ENCODE measurements at regions not wholly inside any gene's neighbourhood (a gene's known extent, or its start where the extent isn't known, plus 50 kb on each side); places are given as distances from the start of the nearest gene placed in this dataset.

DNA sequence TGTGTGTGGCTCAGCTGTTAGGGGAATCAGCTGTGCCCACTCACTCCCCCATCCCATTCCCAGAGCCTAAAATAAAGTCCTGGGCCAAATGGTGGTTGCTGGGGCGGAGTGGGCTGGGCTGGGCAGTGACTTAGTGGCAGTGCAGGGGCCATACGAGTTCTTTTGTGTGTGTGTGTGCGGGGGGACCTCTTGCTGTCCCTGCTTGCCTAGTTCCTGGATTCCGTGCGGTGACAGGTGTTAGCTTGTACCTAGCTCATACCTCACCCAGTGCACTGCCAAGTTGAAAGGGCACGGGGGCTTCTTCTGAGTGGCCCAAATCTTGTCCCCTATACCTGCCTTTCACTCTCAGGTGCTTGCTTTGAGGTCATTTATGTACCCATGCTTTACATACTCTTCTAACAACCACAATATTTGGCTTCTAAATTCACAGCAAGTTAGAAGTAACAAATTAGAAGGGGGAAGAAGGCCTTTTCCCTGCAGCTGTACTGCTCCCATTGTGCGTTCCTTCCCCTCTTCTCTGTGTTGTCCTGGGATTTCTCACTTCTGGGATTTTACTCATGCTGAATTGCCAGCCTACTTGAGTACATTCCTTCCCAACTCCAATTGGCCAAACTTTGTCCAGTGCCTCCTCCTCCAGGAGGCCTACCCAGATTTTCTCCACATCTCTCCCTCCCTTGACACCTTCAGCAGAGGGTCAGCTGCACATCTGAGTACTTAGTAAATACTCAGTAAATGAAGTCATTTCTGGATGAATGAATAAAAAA lies 66.3 kb upstream of the POLG start:
- TF ChIP-seq POLR2AphosphoS5 (IDR thresholded peaks at IDR 0.05; ENCODE audit: low read depth), result no peak
- TF ChIP-seq, protein P1, sequence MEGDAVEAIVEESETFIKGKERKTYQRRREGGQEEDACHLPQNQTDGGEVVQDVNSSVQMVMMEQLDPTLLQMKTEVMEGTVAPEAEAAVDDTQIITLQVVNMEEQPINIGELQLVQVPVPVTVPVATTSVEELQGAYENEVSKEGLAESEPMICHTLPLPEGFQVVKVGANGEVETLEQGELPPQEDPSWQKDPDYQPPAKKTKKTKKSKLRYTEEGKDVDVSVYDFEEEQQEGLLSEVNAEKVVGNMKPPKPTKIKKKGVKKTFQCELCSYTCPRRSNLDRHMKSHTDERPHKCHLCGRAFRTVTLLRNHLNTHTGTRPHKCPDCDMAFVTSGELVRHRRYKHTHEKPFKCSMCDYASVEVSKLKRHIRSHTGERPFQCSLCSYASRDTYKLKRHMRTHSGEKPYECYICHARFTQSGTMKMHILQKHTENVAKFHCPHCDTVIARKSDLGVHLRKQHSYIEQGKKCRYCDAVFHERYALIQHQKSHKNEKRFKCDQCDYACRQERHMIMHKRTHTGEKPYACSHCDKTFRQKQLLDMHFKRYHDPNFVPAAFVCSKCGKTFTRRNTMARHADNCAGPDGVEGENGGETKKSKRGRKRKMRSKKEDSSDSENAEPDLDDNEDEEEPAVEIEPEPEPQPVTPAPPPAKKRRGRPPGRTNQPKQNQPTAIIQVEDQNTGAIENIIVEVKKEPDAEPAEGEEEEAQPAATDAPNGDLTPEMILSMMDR (conservative IDR thresholded peaks at IDR 0.05; ENCODE audit: low read depth in 2 of 2), result no peak
- no peak for TF ChIP-seq JUNB (IDR thresholded peaks at IDR 0.05; ENCODE audit: unreplicated experiment)
- TF ChIP-seq EZH2 (IDR thresholded peaks at IDR 0.05; ENCODE audit: low read depth, unreplicated experiment), result peak; percentile 89
- TF ChIP-seq NANOG (IDR thresholded peaks at IDR 0.05; ENCODE audit: borderline replicate concordance), result no peak
- TF ChIP-seq, protein P2, sequence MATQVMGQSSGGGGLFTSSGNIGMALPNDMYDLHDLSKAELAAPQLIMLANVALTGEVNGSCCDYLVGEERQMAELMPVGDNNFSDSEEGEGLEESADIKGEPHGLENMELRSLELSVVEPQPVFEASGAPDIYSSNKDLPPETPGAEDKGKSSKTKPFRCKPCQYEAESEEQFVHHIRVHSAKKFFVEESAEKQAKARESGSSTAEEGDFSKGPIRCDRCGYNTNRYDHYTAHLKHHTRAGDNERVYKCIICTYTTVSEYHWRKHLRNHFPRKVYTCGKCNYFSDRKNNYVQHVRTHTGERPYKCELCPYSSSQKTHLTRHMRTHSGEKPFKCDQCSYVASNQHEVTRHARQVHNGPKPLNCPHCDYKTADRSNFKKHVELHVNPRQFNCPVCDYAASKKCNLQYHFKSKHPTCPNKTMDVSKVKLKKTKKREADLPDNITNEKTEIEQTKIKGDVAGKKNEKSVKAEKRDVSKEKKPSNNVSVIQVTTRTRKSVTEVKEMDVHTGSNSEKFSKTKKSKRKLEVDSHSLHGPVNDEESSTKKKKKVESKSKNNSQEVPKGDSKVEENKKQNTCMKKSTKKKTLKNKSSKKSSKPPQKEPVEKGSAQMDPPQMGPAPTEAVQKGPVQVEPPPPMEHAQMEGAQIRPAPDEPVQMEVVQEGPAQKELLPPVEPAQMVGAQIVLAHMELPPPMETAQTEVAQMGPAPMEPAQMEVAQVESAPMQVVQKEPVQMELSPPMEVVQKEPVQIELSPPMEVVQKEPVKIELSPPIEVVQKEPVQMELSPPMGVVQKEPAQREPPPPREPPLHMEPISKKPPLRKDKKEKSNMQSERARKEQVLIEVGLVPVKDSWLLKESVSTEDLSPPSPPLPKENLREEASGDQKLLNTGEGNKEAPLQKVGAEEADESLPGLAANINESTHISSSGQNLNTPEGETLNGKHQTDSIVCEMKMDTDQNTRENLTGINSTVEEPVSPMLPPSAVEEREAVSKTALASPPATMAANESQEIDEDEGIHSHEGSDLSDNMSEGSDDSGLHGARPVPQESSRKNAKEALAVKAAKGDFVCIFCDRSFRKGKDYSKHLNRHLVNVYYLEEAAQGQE (IDR thresholded peaks at IDR 0.05; ENCODE audit: unreplicated experiment), result no peak
- TF ChIP-seq ZNF331 (CRISPR knock-in tag; IDR thresholded peaks at IDR 0.05; ENCODE audit: low read depth), result no peak
- no peak for TF ChIP-seq EZH2phosphoT487 (IDR thresholded peaks at IDR 0.05; ENCODE audit: unreplicated experiment)
- no peak for TF ChIP-seq CREB1 (CRISPR knock-in tag; IDR thresholded peaks at IDR 0.05; ENCODE audit: low read depth)
- TF ChIP-seq, protein P3, sequence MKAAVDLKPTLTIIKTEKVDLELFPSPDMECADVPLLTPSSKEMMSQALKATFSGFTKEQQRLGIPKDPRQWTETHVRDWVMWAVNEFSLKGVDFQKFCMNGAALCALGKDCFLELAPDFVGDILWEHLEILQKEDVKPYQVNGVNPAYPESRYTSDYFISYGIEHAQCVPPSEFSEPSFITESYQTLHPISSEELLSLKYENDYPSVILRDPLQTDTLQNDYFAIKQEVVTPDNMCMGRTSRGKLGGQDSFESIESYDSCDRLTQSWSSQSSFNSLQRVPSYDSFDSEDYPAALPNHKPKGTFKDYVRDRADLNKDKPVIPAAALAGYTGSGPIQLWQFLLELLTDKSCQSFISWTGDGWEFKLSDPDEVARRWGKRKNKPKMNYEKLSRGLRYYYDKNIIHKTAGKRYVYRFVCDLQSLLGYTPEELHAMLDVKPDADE (IDR thresholded peaks at IDR 0.05), result no peak
- TF ChIP-seq, protein P4, sequence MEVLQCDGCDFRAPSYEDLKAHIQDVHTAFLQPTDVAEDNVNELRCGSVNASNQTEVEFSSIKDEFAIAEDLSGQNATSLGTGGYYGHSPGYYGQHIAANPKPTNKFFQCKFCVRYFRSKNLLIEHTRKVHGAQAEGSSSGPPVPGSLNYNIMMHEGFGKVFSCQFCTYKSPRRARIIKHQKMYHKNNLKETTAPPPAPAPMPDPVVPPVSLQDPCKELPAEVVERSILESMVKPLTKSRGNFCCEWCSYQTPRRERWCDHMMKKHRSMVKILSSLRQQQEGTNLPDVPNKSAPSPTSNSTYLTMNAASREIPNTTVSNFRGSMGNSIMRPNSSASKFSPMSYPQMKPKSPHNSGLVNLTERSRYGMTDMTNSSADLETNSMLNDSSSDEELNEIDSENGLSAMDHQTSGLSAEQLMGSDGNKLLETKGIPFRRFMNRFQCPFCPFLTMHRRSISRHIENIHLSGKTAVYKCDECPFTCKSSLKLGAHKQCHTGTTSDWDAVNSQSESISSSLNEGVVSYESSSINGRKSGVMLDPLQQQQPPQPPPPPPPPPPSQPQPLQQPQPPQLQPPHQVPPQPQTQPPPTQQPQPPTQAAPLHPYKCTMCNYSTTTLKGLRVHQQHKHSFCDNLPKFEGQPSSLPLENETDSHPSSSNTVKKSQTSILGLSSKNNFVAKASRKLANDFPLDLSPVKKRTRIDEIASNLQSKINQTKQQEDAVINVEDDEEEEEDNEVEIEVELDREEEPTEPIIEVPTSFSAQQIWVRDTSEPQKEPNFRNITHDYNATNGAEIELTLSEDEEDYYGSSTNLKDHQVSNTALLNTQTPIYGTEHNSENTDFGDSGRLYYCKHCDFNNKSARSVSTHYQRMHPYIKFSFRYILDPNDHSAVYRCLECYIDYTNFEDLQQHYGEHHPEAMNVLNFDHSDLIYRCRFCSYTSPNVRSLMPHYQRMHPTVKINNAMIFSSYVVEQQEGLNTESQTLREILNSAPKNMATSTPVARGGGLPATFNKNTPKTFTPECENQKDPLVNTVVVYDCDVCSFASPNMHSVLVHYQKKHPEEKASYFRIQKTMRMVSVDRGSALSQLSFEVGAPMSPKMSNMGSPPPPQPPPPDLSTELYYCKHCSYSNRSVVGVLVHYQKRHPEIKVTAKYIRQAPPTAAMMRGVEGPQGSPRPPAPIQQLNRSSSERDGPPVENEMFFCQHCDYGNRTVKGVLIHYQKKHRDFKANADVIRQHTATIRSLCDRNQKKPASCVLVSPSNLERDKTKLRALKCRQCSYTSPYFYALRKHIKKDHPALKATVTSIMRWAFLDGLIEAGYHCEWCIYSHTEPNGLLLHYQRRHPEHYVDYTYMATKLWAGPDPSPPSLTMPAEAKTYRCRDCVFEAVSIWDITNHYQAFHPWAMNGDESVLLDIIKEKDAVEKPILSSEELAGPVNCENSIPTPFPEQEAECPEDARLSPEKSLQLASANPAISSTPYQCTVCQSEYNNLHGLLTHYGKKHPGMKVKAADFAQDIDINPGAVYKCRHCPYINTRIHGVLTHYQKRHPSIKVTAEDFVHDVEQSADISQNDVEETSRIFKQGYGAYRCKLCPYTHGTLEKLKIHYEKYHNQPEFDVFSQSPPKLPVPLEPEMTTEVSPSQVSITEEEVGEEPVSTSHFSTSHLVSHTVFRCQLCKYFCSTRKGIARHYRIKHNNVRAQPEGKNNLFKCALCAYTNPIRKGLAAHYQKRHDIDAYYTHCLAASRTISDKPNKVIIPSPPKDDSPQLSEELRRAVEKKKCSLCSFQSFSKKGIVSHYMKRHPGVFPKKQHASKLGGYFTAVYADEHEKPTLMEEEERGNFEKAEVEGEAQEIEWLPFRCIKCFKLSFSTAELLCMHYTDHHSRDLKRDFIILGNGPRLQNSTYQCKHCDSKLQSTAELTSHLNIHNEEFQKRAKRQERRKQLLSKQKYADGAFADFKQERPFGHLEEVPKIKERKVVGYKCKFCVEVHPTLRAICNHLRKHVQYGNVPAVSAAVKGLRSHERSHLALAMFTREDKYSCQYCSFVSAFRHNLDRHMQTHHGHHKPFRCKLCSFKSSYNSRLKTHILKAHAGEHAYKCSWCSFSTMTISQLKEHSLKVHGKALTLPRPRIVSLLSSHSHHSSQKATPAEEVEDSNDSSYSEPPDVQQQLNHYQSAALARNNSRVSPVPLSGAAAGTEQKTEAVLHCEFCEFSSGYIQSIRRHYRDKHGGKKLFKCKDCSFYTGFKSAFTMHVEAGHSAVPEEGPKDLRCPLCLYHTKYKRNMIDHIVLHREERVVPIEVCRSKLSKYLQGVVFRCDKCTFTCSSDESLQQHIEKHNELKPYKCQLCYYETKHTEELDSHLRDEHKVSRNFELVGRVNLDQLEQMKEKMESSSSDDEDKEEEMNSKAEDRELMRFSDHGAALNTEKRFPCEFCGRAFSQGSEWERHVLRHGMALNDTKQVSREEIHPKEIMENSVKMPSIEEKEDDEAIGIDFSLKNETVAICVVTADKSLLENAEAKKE (CRISPR knock-in tag; IDR thresholded peaks at IDR 0.05), result no peak
- TF ChIP-seq STAT1 (IDR thresholded peaks at IDR 0.05; ENCODE audit: unreplicated experiment), result no peak
- no peak for TF ChIP-seq ZNF114 (CRISPR knock-in tag; IDR thresholded peaks at IDR 0.05)
